Stomach smooth muscle (tissue), 2 donors: ENCODE measurements at regions not wholly inside any gene's neighbourhood (a gene's known extent, or its start where the extent isn't known, plus 50 kb on each side); places are given as distances from the start of the nearest gene placed in this dataset.

Experiments used
- H3K27ac ChIP-seq: one replicate; pipeline ENCODE4 v1.7.0; 2013; ENCODE audit warnings: mild to moderate bottlenecking, low read length, inconsistent platforms
- H3K27me3 ChIP-seq, 2 donors: one replicate each; pipeline ENCODE4 v1.7.0; 2013; ENCODE audit warnings: low read length in 2 of 2; ENCODE audit not compliant: insufficient read depth in 2 of 2, control insufficient read depth in 1 of 2
- H3K36me3 ChIP-seq, 2 donors: one replicate each; pipeline ENCODE4 v1.7.0; 2013; ENCODE audit warnings: low read length in 2 of 2; ENCODE audit not compliant: control insufficient read depth in 2 of 2, insufficient read depth in 2 of 2
- H3K4me1 ChIP-seq: one replicate; pipeline ENCODE4 v1.7.0; 2013; ENCODE audit warnings: low read length; ENCODE audit not compliant: control insufficient read depth, insufficient read depth
- H3K4me3 ChIP-seq, 2 donors: one replicate each; pipeline ENCODE4 v1.7.0; 2013; ENCODE audit warnings: low read length in 2 of 2
- H3K9ac ChIP-seq, 2 donors: one replicate each; pipeline ENCODE4 v1.7.0; 2013; ENCODE audit warnings: low read length in 2 of 2, mild to moderate bottlenecking in 1 of 2
- H3K9me3 ChIP-seq, 2 donors: one replicate each; pipeline ENCODE4 v1.7.0; 2013; ENCODE audit warnings: low read length in 2 of 2; ENCODE audit not compliant: control insufficient read depth in 2 of 2
- donor health status: healthy.
- donor health status: Pancreatic carcinoma.

DNA sequence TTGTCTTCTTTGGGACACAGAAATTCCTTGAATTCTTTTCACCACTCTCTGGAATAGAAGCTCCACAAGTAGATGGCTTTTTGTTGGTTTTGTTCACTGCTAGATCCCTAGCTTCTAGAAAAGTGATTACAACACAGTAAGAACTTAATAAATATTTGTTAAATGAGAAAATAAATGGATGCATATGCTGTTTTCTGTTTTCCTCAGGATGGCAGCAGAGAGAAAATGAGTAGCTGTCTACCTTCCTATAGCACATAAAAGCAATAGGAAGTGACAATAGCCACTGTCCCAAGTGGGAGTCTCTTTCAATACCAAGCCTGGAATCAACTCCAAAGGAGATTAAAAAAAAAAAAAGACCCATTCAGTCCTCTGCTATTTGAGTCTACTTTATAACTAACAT is 100.6 kb upstream of the NREP start:
- no peak overlapping the region for H3K4me3 ChIP-seq
- no peak overlapping the region for H3K27ac ChIP-seq
- no peaks in the 10 kb centered on the region for H3K4me1 ChIP-seq
- no peaks in the 10 kb centered on the region for H3K27me3 ChIP-seq
- no peak overlapping the region for H3K9ac ChIP-seq
- H3K9me3 ChIP-seq: no peaks in the 10 kb centered on the region
- no peaks in the 10 kb centered on the region for H3K36me3 ChIP-seq

- Histone ChIP-seq H3K36me3 (no peaks in the 10 kb centered on the region), H3K9ac (no peak overlapping the region), H3K4me3 (no peak overlapping the region), H3K4me1 (no peaks in the 10 kb centered on the region), H3K9me3 (no peaks in the 10 kb centered on the region), H3K27me3 (no peaks in the 10 kb centered on the region), H3K27ac (no peak overlapping the region)
Observed at GRCh38 chr5:111856876-111857466, 100.0 kb upstream of the NREP start.

GRCh38 chr5:111855356-111855755 is 98.4 kb upstream of the NREP start:
- H3K9me3 ChIP-seq: no peaks in the 10 kb centered on the region
- H3K27me3 ChIP-seq: no peaks in the 10 kb centered on the region
- no peaks in the 10 kb centered on the region for H3K4me1 ChIP-seq
- H3K27ac ChIP-seq: no peak overlapping the region
- H3K36me3 ChIP-seq: no peaks in the 10 kb centered on the region
- no peak overlapping the region for H3K9ac ChIP-seq
- H3K4me3 ChIP-seq: no peak overlapping the region

DNA sequence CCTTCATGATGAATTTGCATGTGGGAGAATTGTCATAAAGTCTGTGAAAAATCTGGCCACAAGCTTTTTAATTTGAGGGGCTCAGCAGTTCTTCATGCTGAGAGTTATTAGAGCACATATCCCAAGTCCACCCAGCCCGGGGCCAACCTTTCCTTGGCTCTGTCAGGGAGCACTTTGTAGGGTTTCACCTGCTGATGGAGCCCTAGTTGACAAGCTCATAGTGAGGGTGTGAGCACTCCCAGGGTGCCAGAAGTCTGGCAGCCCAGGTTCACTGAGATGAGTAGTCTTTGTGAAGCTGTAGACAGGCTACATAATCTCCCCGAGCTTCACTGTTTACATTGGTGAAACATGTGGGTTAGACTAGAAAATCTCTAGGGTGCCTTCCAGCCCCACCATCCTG is 97.2 kb upstream of the NREP start:
- Histone ChIP-seq H3K4me1 (no peaks in the 10 kb centered on the region), H3K4me3 (no peak overlapping the region), H3K9me3 (no peaks in the 10 kb centered on the region), H3K36me3 (no peaks in the 10 kb centered on the region), H3K9ac (no peak overlapping the region), H3K27ac (no peak overlapping the region), H3K27me3 (no peaks in the 10 kb centered on the region)

DNA sequence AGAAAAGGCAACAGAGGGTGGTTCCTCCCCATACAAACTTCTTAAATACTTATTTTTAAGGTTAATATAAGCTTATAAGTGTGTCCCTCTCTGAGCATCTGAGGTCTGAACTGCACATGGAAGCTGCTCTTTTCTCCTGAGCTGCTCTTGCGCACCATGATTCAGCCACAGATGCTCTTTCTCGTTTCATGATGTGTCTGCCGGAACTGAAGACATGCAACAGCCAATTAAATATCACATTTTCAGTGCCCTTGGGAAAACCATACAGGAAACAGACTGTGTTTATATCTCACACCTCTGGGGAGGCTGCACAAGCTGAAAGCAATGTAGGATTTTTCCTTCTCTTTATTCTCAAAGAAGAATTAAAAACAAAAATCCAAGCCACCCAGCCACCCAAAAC is 96.8 kb upstream of the NREP start:
- H3K36me3 ChIP-seq: no peaks in the 10 kb centered on the region
- H3K9me3 ChIP-seq: no peaks in the 10 kb centered on the region
- no peak overlapping the region for H3K27ac ChIP-seq
- H3K4me3 ChIP-seq: no peak overlapping the region
- no peak overlapping the region for H3K9ac ChIP-seq
- no peaks in the 10 kb centered on the region for H3K27me3 ChIP-seq
- H3K4me1 ChIP-seq: no peaks in the 10 kb centered on the region

DNA sequence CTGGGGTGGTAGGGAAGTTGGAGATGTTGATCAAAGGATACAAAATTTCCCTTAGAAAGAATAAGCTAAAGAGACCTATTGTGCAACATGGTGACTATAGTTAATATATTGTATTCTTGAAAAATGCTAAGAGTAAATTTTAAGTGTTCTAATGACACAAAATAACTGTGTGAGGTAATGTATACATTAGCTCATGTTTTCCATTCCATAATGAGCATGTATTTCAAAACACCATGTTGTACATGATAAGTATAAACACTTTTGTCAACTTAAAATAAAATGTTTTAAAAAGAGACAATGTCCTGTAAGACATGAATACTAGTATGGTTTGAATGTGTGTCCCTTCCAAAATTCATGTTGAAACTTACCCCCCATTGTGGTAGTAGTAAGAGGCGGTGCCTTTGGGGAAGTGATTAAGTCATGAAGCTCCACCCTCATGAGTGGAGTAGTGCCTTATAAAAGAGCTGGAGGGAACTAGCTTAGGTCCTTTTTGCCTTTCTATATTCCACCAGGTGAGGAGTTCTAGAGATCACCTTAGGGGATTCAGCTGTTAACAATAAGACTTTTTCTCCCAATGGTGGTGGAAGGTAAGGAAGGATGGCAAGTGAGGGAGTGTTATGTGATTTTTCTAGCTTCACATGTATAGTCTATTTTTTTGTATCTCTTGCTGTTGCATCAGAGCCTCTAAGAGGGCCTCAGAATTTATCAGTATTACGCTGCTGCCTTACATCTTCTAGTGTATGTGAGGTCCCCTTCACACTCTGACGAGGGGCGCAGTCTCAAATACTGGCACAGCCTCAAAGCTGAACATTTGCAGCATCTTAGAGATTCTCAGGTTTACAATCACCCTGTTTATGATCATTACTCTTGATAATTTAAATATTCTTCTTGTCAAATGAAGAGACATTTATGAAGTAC is 94.9 kb upstream of the NREP start:
- Histone ChIP-seq H3K27ac (no peak overlapping the region), H3K27me3 (no peaks in the 10 kb centered on the region), H3K36me3 (no peaks in the 10 kb centered on the region), H3K9me3 (no peaks in the 10 kb centered on the region), H3K4me3 (no peak overlapping the region), H3K9ac (no peak overlapping the region), H3K4me1 (no peaks in the 10 kb centered on the region)

- Histone ChIP-seq H3K9ac (no peak overlapping the region), H3K4me3 (no peak overlapping the region), H3K4me1 (no peaks in the 10 kb centered on the region), H3K27ac (no peak overlapping the region), H3K36me3 (no peaks in the 10 kb centered on the region), H3K27me3 (no peaks in the 10 kb centered on the region), H3K9me3 (no peaks in the 10 kb centered on the region)
Observed at GRCh38 chr5:111848476-111848875, 91.5 kb upstream of the NREP start.

GRCh38 chr5:111847052-111847925 is 90.3 kb upstream of the NREP start:
- Histone ChIP-seq H3K4me1 (no peaks in the 10 kb centered on the region), H3K9ac (no peak overlapping the region), H3K9me3 (no peaks in the 10 kb centered on the region), H3K4me3 (no peak overlapping the region), H3K27me3 (no peaks in the 10 kb centered on the region), H3K27ac (no peak overlapping the region), H3K36me3 (no peaks in the 10 kb centered on the region)

DNA sequence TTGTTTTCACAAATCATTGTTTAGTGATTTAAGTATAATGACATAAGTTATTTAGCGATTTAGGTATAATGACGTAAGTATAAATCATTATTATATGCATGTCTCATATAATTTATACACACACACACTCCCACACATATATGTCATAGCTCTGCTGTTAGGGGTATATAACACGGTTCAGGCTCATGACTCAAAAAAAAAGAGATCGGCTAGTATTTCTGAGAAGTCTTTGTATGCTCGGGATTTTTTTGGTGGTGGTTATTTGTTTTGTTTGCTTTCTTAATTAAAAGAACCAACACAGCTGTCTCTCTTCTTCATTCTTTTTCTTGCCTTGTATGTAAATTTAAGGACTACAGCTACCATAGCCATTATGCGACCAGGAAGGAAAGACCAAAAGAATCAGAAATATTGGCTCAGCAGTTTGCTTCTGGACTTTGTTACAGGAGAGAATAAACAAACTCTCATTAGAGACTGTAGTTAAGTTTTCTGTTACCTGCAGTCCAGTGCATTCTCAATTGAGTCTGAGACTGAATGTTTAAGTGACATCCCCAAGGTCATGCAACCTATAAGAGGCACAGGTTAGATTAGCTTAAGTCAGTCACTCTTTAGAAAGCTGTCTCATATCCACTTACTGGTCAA is 83.2 kb upstream of the NREP start:
- H3K4me1 ChIP-seq: no peaks in the 10 kb centered on the region
- no peak overlapping the region for H3K4me3 ChIP-seq
- no peak overlapping the region for H3K9ac ChIP-seq
- H3K9me3 ChIP-seq: no peaks in the 10 kb centered on the region
- H3K27me3 ChIP-seq: no peaks in the 10 kb centered on the region
- H3K36me3 ChIP-seq: no peaks in the 10 kb centered on the region
- no peak overlapping the region for H3K27ac ChIP-seq

DNA sequence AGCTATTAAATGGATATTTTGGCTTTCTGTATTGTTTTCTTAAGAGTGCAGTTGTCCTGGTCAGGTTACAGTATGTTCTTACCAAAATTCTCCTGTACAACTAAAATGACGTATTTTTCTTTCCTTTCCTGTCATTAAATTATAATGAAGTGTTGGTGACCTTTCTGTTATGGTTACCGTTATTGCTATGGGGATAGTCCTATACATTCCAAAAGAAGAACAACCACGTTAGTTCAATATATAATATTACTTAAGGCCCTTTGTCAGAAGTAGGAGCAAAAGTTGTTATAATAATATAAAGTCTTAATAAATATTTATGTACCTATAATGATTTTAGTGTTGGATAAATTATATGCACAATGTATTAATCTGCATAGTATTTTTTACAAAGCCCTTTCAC is 82.4 kb upstream of the NREP start:
- Histone ChIP-seq H3K9me3 (no peaks in the 10 kb centered on the region), H3K27me3 (no peaks in the 10 kb centered on the region), H3K4me1 (no peaks in the 10 kb centered on the region), H3K36me3 (no peaks in the 10 kb centered on the region), H3K27ac (no peak overlapping the region), H3K4me3 (no peak overlapping the region), H3K9ac (no peak overlapping the region)
